CD4-positive, alpha-beta T cell treated with Interleukin-15 for 4 hours (primary cell): ENCODE measurements at regions not wholly inside any gene's neighbourhood (a gene's known extent, or its start where the extent isn't known, plus 50 kb on each side); places are given as distances from the start of the nearest gene placed in this dataset.
A peak's percentile ranks its signal among the peaks of the same experiment; 100 is the strongest.

Source experiments
- DNase-seq: peaks from one replicate; pipeline ENCODE4 v3.0.0-alpha.2; 2020; ENCODE audit warnings: low spot score

DNA sequence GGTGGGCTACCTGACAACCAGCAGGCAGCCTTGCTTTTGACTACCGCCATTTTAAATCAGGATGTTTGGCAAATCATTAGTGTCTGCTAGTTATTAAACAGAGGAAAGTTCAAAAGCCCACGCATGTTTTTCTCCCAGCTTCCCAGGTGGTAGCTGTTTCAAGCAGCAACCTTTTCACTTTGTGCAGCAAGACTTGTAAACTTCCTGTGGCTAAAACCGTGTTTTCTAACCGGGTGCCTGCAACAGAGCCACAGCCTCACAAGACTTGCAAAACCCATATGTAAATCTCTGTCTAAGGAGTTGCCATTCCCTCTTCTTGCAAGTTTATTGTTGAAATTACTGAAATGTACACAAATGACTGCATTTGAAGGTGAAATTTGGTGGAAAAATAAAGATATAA, 633.1 kb downstream of the BCL11A start:
- no peak for DNase-seq

DNA sequence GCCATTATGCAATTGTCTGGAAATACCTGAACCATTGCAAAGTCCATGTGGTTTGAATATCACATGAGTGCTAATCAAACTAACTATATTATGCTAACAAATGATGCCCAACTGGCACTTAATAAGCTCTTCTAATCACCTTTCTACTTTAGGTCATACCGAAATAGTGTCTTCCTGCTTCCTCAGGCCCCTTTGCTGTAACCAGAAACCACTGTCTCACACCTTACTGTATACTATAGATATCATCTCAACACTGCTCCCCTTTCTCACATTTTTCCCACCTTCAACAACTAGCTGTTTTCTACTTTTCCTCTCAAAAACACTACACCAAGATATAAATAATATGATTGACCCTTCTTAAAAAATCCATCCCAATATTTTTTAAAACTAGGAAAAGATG, 633.9 kb downstream of the BCL11A start:
- no peak for DNase-seq

DNA sequence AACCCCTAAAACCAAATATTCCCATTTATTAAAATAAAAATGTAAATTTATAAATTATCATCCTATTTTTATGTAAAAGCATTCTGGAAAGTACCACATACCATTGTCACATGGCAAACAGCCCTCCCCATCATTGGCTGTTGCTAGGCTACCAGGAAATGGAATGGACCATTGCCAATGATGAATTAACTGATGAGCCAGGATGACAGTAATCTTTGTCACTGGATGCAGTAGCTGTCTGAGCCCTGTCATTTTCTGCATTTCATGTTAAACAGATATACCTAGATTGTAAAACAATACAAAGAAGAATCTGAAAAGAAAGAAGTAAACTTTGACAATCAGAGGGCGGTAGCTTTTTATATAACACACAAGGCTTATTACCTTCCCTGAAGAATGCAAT, 641.4 kb downstream of the BCL11A start:
- no peak for DNase-seq

DNA sequence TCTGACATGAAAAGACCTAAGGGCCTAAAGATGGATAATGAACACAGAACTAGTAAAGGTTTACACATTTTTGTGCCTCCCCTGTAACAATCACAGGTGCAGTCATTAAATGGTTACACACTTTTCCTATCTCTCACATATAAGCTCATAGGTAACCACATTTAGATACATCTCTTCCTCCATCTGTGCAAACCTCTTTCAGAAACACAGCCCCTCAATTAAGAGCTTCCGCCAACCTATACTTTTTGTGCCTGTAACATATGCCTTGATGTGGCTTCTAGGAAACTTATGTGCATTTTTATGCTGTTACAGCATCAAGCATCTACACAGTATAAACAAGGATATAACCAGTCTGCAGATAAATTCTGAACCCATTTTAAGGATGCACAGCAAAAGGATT, 643.3 kb downstream of the BCL11A start:
- no peak for DNase-seq

DNA sequence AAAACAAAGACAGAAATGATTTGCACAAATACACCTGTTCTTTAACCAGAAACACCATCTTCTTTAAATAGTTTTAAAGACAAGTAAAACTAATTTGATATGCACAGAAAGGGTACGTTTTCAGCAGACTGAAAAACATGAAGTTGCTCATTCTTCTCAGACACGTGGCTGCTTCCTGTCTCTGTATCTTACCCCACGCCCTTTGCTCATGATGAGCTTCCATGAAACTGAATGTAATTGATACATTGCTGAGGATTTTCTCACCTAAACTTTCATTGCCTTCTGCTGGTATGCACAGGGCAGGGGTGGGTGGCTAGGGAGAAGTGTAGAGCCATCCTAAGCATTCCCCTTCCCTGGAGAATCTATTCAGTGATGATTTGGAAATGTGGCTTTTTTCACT, 644.3 kb downstream of the BCL11A start:
- no peak for DNase-seq

DNA sequence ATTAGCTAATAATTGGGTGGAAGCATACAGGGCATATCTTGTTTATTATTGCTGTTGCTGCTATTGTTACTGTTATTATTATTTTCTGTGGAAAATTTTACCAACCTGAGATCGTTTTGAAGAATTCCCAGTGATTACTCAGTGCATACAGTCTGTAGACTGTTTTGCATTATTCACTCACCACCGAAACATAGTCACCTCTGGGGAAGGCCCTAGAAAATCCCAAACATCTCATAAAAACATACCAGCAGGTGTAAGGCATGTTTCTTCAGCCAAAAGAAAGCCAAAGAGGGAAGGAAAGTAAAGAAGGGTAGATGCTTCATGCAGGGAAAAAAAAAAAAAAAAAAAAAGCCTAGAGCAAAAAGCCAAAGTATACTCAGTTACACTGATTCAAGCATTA, 647.7 kb downstream of the BCL11A start:
- no peak for DNase-seq

DNA sequence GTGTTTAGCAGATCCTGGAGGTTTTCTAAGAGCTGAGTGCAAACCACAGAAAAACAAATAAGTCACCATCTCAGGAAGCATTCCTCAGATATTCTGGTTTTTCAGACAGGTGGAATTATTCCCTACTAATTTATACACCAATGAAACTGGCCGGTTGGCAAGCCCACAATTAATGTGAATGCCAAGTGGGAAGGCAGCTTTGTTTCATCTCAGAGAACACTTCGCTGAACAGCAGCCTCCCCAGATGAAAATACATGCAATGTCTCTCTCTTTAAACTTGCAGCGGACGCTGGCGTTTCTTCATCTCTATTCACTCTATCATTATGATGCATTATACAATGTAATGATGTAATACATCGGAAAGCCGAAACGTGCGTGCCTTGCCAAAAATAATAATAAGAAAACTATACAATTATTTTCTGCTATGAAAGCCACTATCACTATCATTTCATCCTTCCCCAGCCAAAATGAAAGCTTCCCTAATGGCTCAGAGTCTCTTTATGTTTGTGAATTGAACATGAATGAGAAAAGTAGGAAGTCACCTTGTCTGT, 649.4 kb downstream of the BCL11A start:
- DNase-seq: no peak

DNA sequence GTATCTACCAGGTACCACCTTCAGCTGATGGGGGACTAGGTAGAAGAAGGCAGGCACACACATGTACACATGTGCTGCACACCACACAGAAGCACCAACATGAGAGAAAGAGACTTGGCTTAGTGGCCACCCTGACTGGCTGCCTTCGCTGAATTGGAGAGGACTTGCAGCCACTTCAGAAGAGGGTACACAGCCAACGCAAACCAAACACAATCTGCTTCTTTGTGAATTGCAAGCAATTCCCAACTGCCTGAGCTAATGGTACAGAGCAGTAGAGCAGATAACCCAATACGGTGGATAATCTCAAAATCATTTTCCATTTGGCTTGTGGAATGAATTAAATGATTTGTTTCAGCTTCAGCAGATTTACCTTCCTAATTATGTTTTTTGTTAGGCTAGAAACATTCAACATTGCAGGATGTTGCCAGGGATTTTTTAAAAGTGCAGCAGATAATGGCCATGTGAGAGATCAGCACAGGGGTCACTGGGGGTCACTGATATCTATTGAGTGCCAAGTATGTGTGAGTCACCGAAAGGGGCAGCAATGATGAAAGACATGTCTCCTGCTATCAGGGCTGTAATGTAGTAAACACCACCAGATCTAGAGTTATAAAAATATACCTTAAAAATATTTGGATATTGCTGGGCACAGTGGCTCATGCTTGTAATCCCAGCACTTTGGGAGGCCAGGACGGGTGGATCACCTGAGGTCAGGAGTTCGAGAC, 652.6 kb downstream of the BCL11A start:
- no peak for DNase-seq

DNA sequence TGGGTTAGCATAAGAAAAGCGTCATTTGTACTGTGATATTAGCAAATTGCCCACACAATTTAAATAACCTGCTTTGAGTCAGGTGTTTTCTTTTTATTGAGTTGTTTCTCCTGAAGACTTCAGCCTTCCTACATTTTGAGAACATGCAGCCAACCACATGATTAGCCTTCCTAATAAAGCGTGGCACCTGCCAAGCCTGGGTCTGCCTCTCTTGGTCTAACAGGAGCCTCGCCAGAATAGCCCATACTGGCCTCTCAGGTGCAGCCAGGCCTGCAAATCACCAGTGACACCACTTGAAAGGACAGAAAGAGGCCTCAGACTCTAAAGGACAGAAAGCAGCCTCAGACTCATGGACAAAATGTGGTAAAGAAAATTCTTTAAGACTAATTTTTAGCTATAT, 653.8 kb downstream of the BCL11A start:
- no peak for DNase-seq

DNA sequence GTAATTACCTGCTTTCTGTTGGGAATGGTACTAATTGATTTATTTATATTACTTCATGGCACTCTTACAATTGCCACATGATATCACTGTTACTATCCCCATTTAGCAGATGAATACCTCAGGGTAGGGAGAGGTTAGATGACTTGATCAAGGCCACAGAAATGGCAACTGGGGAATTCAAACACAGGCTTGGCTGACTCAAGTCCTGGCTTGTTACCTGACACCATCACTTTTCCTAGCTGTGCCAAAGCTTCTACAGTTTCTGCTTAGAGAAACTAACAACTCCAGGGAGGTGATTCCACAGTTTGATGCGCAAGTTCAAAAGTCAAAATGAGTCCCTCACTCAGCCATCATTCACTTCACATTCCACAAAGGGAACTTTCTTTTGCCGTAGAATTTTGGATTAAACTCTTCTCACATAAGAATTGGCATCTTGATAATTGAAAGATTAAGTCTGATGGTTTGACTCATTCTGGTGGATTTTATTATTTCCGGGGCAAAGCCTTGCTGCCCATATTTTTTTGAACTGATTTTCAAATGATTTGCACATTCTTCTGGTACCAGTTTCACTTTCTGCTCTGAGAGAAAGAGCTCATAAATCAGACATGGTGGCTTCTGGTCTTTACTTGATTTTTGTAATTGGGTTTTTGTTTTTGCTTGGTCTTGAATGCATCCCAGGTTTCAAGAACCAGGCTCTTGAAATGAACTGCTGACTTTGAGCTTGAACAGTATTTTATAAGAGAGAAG, 656.8 kb downstream of the BCL11A start:
- no peak for DNase-seq

DNA sequence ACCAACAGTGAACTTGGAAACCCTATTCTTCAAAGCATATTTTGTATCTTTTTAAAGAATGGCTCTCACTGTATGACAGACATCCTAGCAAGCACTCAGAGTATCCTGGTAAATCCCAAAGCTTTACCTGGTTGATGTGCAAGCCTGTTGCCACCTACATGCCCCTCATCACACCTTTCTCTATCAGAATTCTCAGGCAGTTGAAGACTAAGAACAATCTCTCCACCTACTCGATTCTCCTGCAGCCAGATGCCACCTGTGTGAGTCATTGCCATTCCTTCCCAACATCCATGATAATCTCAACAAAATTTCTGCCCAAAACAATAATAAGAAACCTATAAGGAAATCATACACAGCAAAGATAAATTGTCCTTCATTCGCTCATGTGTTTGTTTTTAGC, 659.8 kb downstream of the BCL11A start:
- no peak for DNase-seq

DNA sequence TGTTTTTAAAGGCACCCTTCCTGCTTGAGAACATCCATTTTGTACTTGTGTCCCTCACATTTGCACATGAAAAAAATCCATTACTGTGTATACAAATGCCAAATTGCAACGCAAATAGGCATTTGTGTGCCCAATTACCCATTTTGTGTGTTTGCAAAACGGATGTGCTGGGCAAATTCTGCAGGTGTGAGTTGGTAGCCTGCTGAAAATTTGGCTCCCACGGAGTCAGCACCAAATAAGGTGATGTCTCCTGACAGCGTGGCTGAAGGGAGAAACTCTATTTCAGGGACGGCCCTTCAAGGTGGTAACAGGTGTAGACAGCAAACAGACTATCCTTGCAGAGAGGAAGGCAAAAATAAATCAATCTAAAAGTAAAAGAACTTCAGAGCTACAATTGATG, 661.1 kb downstream of the BCL11A start:
- DNase-seq: no peak

DNA sequence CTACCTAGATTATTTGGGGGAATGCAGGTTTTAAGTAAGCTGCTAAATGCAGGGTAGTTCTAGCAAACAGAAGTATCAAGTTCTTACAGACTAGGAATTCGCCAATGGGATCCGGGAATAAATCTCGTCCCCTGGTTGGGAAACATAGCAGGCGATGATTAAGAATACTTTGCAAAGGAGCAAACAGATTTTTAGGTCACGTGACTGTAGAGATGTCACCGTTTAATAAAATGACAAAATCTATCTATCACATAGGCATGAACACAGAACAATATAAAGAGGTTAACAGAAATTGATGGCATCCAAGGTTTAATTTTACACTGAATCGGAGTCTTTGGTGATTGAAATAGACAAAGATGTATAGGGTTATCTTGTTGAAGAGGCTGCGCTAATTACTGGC, 664.1 kb downstream of the BCL11A start:
- DNase-seq: no peak

DNA sequence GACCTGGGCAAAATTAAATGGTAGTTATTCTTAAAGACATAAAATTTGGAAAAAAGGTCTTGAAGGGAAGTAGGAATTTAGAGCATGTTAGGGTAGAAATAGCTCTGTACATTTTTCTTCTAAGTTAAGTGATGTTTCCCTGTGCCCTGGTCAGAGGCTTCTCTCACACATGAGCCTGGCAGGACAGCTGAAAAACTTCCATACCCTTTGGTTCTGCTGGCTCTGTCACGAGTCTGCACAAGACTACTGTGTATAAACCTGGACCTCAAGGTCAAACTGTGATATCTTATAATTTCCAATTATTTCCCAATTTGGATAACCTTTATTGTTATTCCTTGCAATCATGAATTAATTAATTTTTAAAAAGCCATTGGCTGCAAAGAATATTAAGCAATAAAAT, 664.7 kb downstream of the BCL11A start:
- DNase-seq: no peak

DNA sequence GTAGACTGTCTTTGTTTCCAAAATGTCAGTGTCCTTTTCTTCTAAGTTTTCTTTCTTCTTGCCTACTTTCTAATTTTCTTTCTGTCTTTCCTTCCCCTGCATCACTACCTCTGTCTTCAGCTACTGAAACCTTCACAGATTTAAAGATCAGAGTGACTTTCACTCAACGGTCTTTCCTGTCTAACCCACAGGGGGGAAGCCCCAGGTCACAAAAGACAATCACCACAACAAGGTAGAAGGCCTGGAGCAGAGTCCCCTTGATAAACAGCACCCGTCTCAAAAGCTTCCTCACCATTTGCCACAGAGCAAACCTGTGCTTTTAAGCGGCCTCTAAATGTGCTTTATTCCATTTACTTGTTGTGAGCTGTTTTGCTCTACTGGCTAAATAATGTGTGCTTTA, 665.4 kb downstream of the BCL11A start:
- DNase-seq: peak; percentile 46

DNA sequence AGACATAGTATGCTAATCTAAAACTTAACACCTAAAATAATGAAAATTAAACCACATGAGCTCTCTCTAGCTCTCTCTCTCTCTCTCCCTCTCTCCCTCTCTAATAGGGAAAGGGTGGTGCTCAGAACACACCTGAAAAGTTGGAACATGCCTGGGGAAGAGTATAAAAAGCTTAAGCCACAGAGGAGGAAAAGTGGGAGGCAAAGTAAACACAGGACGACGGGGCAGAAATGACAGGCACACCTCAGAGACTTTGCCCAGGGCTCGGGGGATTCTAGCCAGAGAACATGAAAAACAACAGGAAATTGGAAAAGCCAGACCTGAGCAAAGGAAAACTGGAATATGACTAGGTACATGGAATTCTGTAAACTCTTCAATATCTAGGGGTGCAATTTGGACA, 666.1 kb downstream of the BCL11A start:
- no peak for DNase-seq

DNA sequence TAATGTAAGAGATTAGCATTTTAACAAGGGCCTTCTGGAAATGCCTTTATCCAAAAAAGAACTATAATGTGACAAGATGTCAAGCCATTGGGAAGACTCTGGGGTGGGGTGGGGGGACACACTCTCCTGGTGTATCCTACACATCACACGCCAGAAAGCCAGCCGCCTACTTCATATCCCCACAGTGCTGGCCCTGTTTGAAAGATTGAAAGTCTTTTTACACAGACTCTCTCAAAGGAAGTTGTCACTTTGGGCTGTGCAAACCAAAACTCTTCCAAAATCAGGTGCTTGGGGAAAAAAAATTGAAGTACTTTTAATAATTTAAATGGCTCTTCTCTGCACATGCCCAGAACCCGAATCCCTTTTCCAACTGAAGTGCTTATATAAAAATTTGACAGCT, 666.7 kb downstream of the BCL11A start:
- DNase-seq: no peak

DNA sequence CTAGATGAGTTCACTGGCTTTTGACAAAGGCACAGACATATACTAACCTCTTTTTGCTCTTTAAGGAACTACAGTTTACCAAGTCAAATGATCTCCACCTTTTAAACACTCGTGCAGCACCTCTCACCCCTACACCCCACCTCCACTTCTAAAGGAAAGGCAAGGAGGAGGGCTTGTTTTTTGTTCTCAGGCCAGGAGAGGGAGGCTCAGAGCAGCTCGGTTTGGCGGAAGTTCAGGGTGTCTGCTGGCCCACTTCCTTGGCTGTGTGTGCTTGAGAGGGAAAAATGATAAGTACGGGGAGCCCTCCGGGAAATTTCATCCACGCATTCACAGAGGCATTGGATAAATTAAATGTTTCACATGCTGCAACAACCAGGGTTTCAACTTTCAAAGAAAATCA, 667.9 kb downstream of the BCL11A start:
- DNase-seq: no peak

DNA sequence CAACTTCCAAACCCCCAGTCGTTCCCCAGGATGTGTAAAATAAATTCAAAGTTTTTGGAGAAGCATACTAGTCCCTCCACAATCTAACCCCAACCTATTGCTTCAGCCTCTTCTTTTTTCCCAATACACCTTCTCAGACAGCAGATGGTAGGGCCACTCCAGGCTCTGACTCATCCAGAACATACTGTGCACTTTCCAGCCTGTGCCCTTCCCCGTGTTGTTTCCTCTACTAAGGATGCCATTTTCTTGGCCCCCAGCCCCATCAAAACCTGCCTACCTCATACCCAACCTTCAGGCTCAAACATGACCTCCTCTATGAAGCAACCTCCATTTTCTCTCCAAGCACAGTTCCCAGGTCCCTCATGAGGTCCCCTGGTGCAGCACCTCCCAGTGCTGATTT, 669.3 kb downstream of the BCL11A start:
- DNase-seq: no peak

DNA sequence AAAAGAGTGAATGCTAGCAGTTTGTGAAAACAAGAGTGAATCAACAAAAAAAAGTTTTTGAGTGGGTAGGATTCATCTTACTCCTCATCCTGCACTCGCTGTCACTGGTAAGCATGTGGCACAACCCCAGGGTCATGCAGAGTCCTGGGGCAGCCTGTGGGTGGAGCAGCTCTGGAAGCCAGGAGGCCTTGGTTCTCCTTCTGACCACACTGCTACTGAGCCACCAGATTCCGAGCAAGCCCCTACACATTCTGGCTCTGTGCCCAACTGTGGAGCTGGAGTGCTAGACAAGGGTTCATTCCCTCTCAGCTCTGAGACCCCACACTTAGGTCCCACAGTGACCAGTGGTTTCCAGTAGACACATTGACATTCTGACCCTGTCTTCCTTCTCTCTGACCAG, 670.6 kb downstream of the BCL11A start:
- DNase-seq: no peak

DNA sequence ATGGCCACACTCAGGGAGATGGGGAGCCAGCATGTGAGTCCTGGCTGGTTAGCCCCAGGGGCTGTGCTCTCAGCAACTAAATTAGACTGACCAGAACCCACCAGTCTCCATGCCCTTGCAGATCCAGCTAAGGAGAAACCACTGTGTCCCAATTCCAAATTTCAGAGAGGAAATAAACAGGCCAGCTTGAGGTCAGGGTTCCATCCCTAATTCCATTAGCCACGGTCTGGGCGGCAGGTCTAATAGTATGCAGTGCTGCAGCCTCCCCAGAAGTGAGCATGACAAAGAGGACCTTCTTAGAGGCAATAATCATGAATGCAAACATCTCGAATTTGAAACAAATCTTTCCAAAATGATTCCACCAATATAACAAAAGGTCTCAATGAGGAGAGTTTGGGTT, 671.2 kb downstream of the BCL11A start:
- no peak for DNase-seq

DNA sequence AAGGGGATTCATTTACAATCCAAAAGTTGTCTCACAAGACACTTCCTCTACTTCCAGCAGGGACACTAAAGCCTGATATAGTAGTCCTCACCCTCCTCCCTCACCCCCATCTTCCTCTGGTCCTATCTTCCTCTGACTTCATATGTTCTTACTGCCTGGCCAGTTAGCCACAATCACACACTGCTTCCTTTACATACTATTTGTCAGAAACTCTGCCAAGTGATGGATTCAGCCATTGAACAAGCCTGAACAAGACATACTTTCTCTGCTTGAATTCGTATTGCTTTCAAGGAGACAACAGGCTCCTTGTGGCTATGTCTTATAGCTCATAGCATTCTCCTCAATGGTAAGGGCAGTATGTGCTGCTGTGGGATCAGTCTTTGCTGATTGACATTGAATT, 672.2 kb downstream of the BCL11A start:
- no peak for DNase-seq

DNA sequence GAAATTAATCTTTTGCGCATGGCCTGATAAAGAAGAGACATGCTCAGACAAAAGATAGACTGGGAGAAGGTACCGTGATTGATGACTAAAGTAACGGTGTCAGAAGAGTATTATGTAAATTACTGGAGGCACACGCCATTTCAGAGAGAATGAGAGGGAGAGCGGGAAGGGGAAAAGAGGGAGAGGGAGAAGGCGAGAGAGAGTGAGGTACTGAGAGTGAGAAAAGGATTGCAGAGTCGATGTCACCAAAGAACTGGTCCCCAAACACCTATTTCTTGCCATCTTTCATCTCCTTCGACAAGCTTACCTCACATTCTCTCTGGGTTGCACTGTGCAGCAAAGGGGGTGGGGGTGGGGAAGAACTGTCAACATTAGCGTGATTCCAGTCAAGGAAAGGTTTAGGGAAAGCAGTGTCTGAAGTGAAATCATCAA, 673.7 kb downstream of the BCL11A start:
- no peak for DNase-seq

DNA sequence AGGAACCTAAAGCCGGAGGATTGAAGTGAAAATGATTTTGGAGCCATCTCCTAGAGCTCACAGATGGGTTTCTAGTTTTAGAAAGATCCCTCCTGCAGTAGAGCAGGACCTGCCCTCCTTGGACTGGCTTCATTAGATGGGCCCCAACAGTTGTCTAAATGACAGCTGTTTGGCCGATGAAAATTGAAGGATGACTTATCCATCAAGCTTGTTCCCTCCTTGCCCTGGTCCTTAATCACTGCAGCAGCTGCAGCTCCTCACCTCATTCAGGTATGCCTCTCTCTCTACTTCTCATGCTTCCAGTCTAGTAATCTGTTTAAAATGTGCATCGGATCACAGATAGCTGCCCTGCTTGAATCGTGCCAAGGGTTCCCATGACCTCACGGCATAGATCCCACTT, 677.6 kb downstream of the BCL11A start:
- DNase-seq: no peak
